GM08714 (cell line): ENCODE measurements at regions not wholly inside any gene's neighbourhood (a gene's known extent, or its start where the extent isn't known, plus 50 kb on each side); places are given as distances from the start of the nearest gene placed in this dataset.
"Not testable (repeated sequence)": the region's sequence is repeated elsewhere in the genome, so short reads cannot be mapped to it uniquely, and the experiment has no call there.

Experiments used
- H3K4me3 ChIP-seq: fragments of 200-500 bp; sonication (Bioruptor generic); 2 replicates; pipeline ENCODE4 v1.5.1; 2014; ENCODE audit warnings: mild to moderate bottlenecking, low read length, inconsistent platforms
- ZNF274 ChIP-seq: IDR thresholded peaks from 2 replicates; pipeline ENCODE4 v1.6.1; 2012; ENCODE audit warnings: mild to moderate bottlenecking, low read depth, low read length

- no peak overlapping the region for H3K4me3 ChIP-seq
- no peak for TF ChIP-seq ZNF274
Observed at GRCh38 chr6:44020664-44021425, 106.4 kb downstream of the MRPL14 start.

GRCh38 chr6:44020148-44020547, 107.1 kb downstream of the MRPL14 start:
- TF ChIP-seq ZNF274: no peak
- H3K4me3 ChIP-seq: no peak overlapping the region

- not testable (repeated sequence) for H3K4me3 ChIP-seq
Observed at GRCh38 chr6:44017307-44017706, 109.9 kb downstream of the MRPL14 start.

GRCh38 chr6:44016131-44016870, 111.0 kb downstream of the MRPL14 start:
- no peak for TF ChIP-seq ZNF274
- H3K4me3 ChIP-seq: no peak overlapping the region

GRCh38 chr6:44012078-44012493, 115.2 kb downstream of the MRPL14 start:
- H3K4me3 ChIP-seq: no peak overlapping the region
- no peak for TF ChIP-seq ZNF274

- TF ChIP-seq ZNF274: no peak
- H3K4me3 ChIP-seq: no peak overlapping the region
Observed at GRCh38 chr6:44011350-44011920, 115.8 kb downstream of the MRPL14 start.

GRCh38 chr6:44010411-44011349, 116.6 kb downstream of the MRPL14 start:
- no peak overlapping the region for H3K4me3 ChIP-seq
- TF ChIP-seq ZNF274: no peak

GRCh38 chr6:44009425-44010321, 117.6 kb downstream of the MRPL14 start:
- no peak for TF ChIP-seq ZNF274
- H3K4me3 ChIP-seq: no peak overlapping the region

- TF ChIP-seq ZNF274: no peak
- no peak overlapping the region for H3K4me3 ChIP-seq
Observed at GRCh38 chr6:44008821-44009370, 118.4 kb downstream of the MRPL14 start.

- H3K4me3 ChIP-seq: no peak overlapping the region
- no peak for TF ChIP-seq ZNF274
Observed at GRCh38 chr6:44007818-44008621, 119.2 kb downstream of the MRPL14 start.

GRCh38 chr6:44006872-44007303, 120.4 kb downstream of the MRPL14 start:
- TF ChIP-seq ZNF274: no peak
- no peak overlapping the region for H3K4me3 ChIP-seq
